HepG2 (cell line): ENCODE measurements at regions not wholly inside any gene's neighbourhood (a gene's known extent, or its start where the extent isn't known, plus 50 kb on each side); places are given as distances from the start of the nearest gene placed in this dataset.

Experiments
- ATAC-seq: fragments of 200-7000 bp; cut with Tn5 transposase; 3 replicates; pipeline ENCODE4 v1.9.1; 2020; ENCODE audit warnings: mild to moderate bottlenecking, moderate library complexity
- BruUV-seq: library from RNA; stranded (reverse); fragments of 400-500 nt; replicated peaks from 2 replicates; lab custom pipeline; 2021; lab: Mats Ljungman, UMichigan
- CTCF ChIA-PET: fragments of 300-600 bp; formaldehyde crosslinking; extraction: SDS; loops from one replicate; lab custom pipeline; 2021; ENCODE audit warnings: low total read pairs, inconsistent platforms, low intra/inter-chr PET ratio; lab: Yijun Ruan, JAX
- POLR2A ChIA-PET: fragments of 350-600 bp; sonication (Branson Sonifier 250); formaldehyde crosslinking; loops from one replicate; lab custom pipeline; 2020; ENCODE audit warnings: antibody characterized with exemption, inconsistent platforms; lab: Yijun Ruan, JAX
- DNase-seq: peaks from one replicate; pipeline ENCODE4 v3.0.0-alpha.2; 2015; ENCODE audit warnings: low spot score
- FAIRE-seq: peaks from 3 replicates; lab custom pipeline; 2011; peaks lifted over from hg19 to GRCh38; lab: Jason Lieb, UNC
- H2AFZ ChIP-seq: one replicate; pipeline ENCODE4 v1.6.1; 2011; ENCODE audit warnings: low read length, inconsistent platforms
- H3K27ac ChIP-seq: fragments of 300-600 bp; 3 replicates; pipeline ENCODE4 v1.8.0; 2011; ENCODE audit warnings: mixed run types, mild to moderate bottlenecking, mixed read lengths, low read length, inconsistent platforms; ENCODE audit not compliant: insufficient read depth; ENCODE audit errors: extremely low read length
- H3K27me3 ChIP-seq, 2 experiments: fragments of 200-600 bp in 1 of 2; 2 replicates in 1 of 2; 3 replicates in 1 of 2; pipeline versions ENCODE4 v1.6.0 to v1.8.0; 2011; ENCODE audit warnings: low read length in 2 of 2, mild to moderate bottlenecking in 2 of 2, moderate library complexity in 2 of 2, inconsistent platforms in 1 of 2; ENCODE audit not compliant: insufficient read depth in 2 of 2, control insufficient read depth in 1 of 2
- H3K36me3 ChIP-seq, 2 experiments: fragments of 200-600 bp in 1 of 2; replicated peaks in 1 of 2; 2 replicates in 1 of 2; 3 replicates in 1 of 2; pipeline versions ENCODE4 v1.5.1 to v1.8.0; 2011; ENCODE audit warnings: low read length in 2 of 2, inconsistent platforms in 1 of 2; ENCODE audit not compliant: insufficient read depth in 2 of 2, control insufficient read depth in 1 of 2
- H3K4me1 ChIP-seq: 2 replicates; pipeline ENCODE4 v1.5.1; 2012; ENCODE audit warnings: low read length, inconsistent platforms; ENCODE audit not compliant: insufficient read depth
- H3K4me2 ChIP-seq: 2 replicates; pipeline ENCODE4 v1.6.0; 2011; ENCODE audit warnings: low read depth, low read length, inconsistent platforms
- H3K4me3 ChIP-seq, 3 experiments: fragments of 200-600 bp in 1 of 3; sonication (generic), shearing (Covaris generic) in 1 of 3; replicated peaks in 1 of 3; 2 replicates each; pipeline ENCODE4 v1.5.1; 2011 to 2016; ENCODE audit warnings: low read length in 3 of 3, inconsistent platforms in 2 of 3, low read depth in 2 of 3, mild to moderate bottlenecking in 2 of 3, control low read depth in 1 of 3, mixed read lengths in 1 of 3; ENCODE audit not compliant: insufficient read depth in 1 of 3
- H3K79me2 ChIP-seq: one replicate; pipeline ENCODE4 v1.6.1; 2011; ENCODE audit warnings: low read length, inconsistent platforms; ENCODE audit not compliant: insufficient read depth
- H3K9ac ChIP-seq: 2 replicates; pipeline ENCODE4 v1.6.0; 2011; ENCODE audit warnings: mild to moderate bottlenecking, low read depth, low read length, inconsistent platforms; ENCODE audit not compliant: insufficient read depth
- H3K9me3 ChIP-seq: 2 replicates; pipeline ENCODE4 v1.5.1; 2012; ENCODE audit warnings: mild to moderate bottlenecking, low read length
- H4K20me1 ChIP-seq: 2 replicates; pipeline ENCODE4 v1.6.0; 2011; ENCODE audit warnings: inconsistent platforms, mild to moderate bottlenecking, low read length, moderate library complexity; ENCODE audit not compliant: insufficient read depth
- MNT ChIP-seq: fragments of 450-650 bp; IDR thresholded peaks from 2 replicates; pipeline ENCODE4 v1.6.1; 2016
- POLR2A ChIP-seq, 2 experiments: IDR thresholded peaks; 2 replicates each; pipeline ENCODE4 v1.6.1; 2011; ENCODE audit warnings: low read depth in 2 of 2, low read length in 2 of 2, mild to moderate bottlenecking in 1 of 2, moderate library complexity in 1 of 2; ENCODE audit not compliant: insufficient read depth in 1 of 2
- TFE3 ChIP-seq: IDR thresholded peaks from 2 replicates; pipeline ENCODE4 v1.6.1; 2016
- ZNF232 ChIP-seq: sonication (generic); formaldehyde crosslinking; IDR thresholded peaks from 2 replicates; pipeline ENCODE4 v1.4.0; 2020; ENCODE audit warnings: missing genetic modification reagents, borderline replicate concordance
- ZNF713 ChIP-seq: sonication (generic); formaldehyde crosslinking; IDR thresholded peaks from 2 replicates; pipeline ENCODE4 v1.4.0; 2020; ENCODE audit warnings: mild to moderate bottlenecking, missing genetic modification reagents
- WGBS: methylation state at CpG from one replicate; pipeline ENCODE4 v1.1.6; 2017; ENCODE audit warnings: low lambda C conversion rate; 5-methylcytosine and 5-hydroxymethylcytosine counted together
- in situ Hi-C: cut with HindIII; loops from 2 replicates; pipeline ENCODE4 v1.10.0; 2017; ENCODE audit warnings: low pct_unique_long_range_greater_than_20kb; ENCODE audit not compliant: extremely low pct_ligation_motif_present
- intact Hi-C: fragments of 100-400 bp; cut with micrococcal nuclease; formaldehyde crosslinking; loops from one replicate; pipeline ENCODE4 v1.10.0; 2022; ENCODE audit not compliant: unreplicated experiment

- ATAC-seq (no peak), FAIRE-seq (no peak), DNase-seq (no peak)
- ChIA-PET POLR2A (no interaction called here), CTCF (no interaction called here)
- no peaks in the 10 kb centered on the region for H3K4me1 ChIP-seq
- H3K9me3 ChIP-seq = no peaks in the 10 kb centered on the region
- no peak overlapping the region for H3K9ac ChIP-seq
- no peak overlapping the region for H3K4me2 ChIP-seq
- no peak overlapping the region for H3K4me3 ChIP-seq
- BruUV-seq = no TSS peak
- no peak overlapping the region for H2AFZ ChIP-seq
- no peaks in the 10 kb centered on the region for H3K36me3 ChIP-seq
- peaks cover 0 to 11% of the 10 kb centered on the region in 2 experiments; a peak in 1 of 5 replicates for H3K27me3 ChIP-seq
- TF ChIP-seq ZNF713 (no peak), POLR2A (IDR thresholded peaks at IDR 0.05; ENCODE audit: insufficient read depth in 1 of 2, low read depth in 2 of 2, low read length in 2 of 2) (no peak), MNT (no peak), TFE3 (no peak), ZNF232 (CRISPR knock-in tag) (no peak)
- no peak overlapping the region for H3K27ac ChIP-seq
- in situ Hi-C loops = no loop called here
- H3K79me2 ChIP-seq = no peaks in the 10 kb centered on the region
- H4K20me1 ChIP-seq = no peaks in the 10 kb centered on the region
- WGBS = 21% methylated on average over 3 of the region's 3 CpGs
- intact Hi-C loops = no loop called here
These were observed 53.6 kb upstream of the RNF152 start for GRCh38 chr18:61946449-61946848.
